SK-N-MC (cell line): ENCODE measurements at regions not wholly inside any gene's neighbourhood (a gene's known extent, or its start where the extent isn't known, plus 50 kb on each side); places are given as distances from the start of the nearest gene placed in this dataset.

Experiments
- EZH2 ChIP-seq: fragments of 200-600 bp; sonication (generic); IDR thresholded peaks from one replicate; pipeline ENCODE4 v1.6.1; 2017; ENCODE audit warnings: antibody characterized with exemption
- POLR2AphosphoS5 ChIP-seq: IDR thresholded peaks from 2 replicates; pipeline ENCODE4 v1.6.1; 2012; ENCODE audit warnings: mild to moderate bottlenecking, low read depth, low read length, borderline replicate concordance

GRCh38 chr2:120857422-120857821 lies 121.8 kb downstream of the GLI2 start:
- no peak for TF ChIP-seq EZH2
- no peak for TF ChIP-seq POLR2AphosphoS5
